NCI-H524 (cell line): ENCODE measurements at regions not wholly inside any gene's neighbourhood (a gene's known extent, or its start where the extent isn't known, plus 50 kb on each side); places are given as distances from the start of the nearest gene placed in this dataset.

Experiments used
- DNase-seq, 2 experiments: peaks; one replicate each; lab custom pipeline; 2025; lab: John Stamatoyannopoulos, UW

- DNase-seq = no peak
Observed at GRCh38 chr18:32544088-32544487, 73.4 kb upstream of the GAREM1 start.

DNA sequence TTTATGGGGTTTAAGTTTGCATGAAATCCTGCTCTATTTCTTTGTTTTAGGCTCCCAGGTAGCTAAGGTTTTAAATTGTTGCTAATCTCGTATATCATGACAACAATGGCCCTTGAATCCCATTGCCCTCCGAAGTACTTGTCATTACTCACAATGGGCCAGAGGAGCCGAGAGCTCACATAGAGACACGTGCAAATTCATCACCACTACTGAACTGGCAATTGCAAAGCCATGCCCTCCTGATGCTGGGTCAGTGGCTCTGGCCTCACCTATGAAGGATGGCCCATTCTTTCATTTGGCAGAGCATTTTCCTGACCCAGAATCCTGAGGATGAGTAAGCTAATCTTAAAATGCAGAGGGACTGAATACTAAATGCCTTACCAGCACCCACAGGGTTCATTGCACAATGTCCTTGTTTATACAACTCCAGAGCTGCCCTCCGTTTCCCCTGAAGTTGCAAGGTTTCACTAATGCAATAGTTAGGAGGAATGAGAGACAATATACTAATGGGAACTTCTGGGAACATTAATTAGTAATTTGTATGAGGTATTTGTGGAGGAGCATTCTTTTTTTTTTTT, 71.6 kb upstream of the GAREM1 start:
- peak in 1 of 2 experiments; percentile 36 for DNase-seq

- peak in 1 of 2 experiments; percentile 12 for DNase-seq
Observed at GRCh38 chr18:32530947-32531651, 60.4 kb upstream of the GAREM1 start.

DNA sequence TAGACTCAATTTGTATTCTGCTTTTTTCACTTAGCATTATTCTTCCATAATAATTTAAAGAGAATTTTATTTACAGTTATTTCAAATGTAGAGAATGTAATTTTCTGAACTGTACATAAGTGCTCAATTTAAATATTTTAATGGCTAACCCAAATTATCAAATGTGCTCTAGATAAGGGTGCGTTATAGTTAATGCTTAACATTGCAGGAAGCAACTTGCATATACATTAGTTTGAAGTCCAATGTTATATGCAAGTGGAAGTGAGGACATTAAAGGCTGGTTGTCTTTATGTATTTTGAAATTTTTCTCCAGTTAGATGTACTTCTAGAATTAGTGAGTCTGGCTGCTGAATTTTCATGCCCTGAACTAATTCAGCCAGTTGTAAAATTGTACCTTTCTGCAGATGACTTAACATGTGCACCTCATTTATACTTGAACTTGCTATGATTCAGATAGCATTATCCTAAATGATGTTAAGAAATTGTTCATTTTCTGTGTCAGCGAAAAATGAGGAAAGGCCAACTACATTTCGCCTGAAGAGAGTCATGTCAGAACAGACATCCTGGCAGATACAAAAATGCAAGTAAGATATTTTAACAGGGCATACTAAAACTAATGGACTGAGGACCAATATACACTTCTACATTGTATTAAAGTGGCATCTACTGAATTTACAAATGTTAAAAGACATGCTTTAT, 59.2 kb upstream of the GAREM1 start:
- DNase-seq = no peak

- no peak for DNase-seq
Observed at GRCh38 chr18:32520771-32521170, 50.1 kb upstream of the GAREM1 start.
